Activated naive CD4-positive, alpha-beta T cell treated with anti-CD3 and anti-CD28 coated beads, Interleukin-2, amount 50 U/mL, for 72 hours (primary cell): ENCODE measurements at regions not wholly inside any gene's neighbourhood (a gene's known extent, or its start where the extent isn't known, plus 50 kb on each side); places are given as distances from the start of the nearest gene placed in this dataset.
"Not testable (repeated sequence)": the region's sequence is repeated elsewhere in the genome, so short reads cannot be mapped to it uniquely, and the experiment has no call there.

Source experiments
- ATAC-seq, 2 donors: fragments of 150-1000 bp; cut with Tn5 transposase; 2 replicates each; pipeline ENCODE4 v1.10.0; 2021; ENCODE audit warnings: mild to moderate bottlenecking in 2 of 2, moderate library complexity in 2 of 2
- DNase-seq, 2 donors: peaks; one replicate each; pipeline ENCODE4 v3.0.0; 2021 to 2022; ENCODE audit warnings: low spot score in 2 of 2
- H3K27ac Mint-ChIP-seq, 2 donors: one replicate each; pipeline ENCODE4 v1.8.0; 2022; ENCODE audit warnings: mild to moderate bottlenecking in 2 of 2, mixed read lengths in 2 of 2
- H3K36me3 Mint-ChIP-seq, 2 donors: one replicate each; pipeline ENCODE4 v1.8.0; 2022; ENCODE audit warnings: mixed read lengths in 2 of 2
- H3K9me3 Mint-ChIP-seq, 2 donors: one replicate each; pipeline ENCODE4 v1.8.0; 2022; ENCODE audit warnings: mixed read lengths in 2 of 2

DNA sequence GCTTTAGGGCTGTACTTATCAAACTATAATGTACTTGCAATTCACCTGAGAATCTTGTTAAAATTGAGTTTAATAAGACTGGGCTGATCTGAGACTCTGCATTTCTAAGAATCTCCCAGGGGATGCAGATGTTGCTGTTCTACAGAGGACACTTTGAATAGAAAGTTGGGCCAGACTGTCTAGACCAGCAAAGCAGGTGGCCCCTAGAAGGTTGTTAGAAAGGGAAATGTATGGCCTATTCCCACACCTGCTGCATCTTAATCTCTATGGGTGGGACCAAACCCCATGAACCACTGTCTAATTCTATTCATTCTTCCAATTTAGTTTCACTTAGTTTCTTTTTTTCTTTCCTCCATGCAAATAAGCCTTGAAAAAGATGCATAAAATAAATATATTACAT is 413.2 kb upstream of the TECRL start:
- ATAC-seq (no peak), DNase-seq (no peak)
- H3K9me3 Mint-ChIP-seq = peaks cover 6 to 9% of the 10 kb centered on the region in 2 donors
- H3K27ac Mint-ChIP-seq = no peak overlapping the region
- H3K36me3 Mint-ChIP-seq = no peaks in the 10 kb centered on the region

DNA sequence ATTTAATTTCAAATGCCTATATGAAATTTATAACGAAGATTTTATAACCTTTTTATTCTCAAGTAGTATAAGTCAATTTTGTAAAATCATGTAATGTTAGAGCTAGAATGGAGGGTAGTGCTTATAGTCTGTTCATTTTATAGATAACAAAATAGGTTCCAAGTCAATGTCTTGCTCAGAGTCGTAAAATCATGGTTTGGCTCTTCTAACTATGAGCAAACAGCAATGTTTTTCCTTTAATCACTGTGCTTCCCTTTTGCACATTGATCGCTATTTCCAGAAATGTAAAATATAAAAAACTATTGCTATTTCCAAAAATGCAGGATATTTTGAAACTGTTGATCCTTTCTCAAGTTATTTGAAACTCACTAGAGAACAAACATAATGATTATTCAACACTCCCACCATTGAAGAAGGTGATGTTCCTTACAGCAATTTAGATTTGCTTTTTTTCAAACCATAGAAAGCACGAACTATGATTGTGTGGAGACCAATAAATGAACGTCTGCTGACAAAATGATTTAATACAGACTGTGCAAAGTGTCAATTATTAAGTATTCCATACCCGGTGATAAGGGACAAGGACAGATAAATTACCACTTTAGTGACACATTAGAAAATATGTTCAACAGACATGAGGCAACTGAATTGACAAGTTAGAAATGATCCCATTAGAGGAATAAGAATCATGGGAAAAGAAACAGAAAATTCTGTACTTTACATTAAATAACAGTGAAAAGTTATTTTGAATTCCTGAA is 412.1 kb upstream of the TECRL start:
- peaks cover 5 to 9% of the 10 kb centered on the region in 2 donors for H3K9me3 Mint-ChIP-seq
- H3K36me3 Mint-ChIP-seq = no peaks in the 10 kb centered on the region
- DNase-seq (no peak), ATAC-seq (no peak)
- H3K27ac Mint-ChIP-seq = no peak overlapping the region

DNA sequence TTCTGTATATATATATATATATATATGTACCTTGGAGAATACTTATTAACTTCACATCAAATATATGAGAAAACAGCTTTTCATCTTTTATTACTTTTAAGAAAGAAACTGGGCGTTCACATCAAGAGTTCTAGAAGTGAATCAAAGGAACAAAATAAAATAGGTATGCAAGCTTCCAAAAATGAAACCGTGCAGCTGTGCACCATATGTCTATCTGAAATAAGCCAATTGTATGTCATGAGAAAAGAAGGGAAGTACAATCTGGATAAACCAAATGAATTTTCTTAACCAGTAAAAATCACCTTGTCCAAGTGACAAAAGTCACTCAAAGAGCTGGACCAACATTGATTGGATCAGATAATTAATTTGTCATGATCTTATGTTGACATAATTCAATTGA is 405.4 kb upstream of the TECRL start:
- Mint-ChIP-seq H3K27ac (no peak overlapping the region), H3K36me3 (peaks cover 0 to 2% of the 10 kb centered on the region in 2 donors), H3K9me3 (peaks cover 9 to 14% of the 10 kb centered on the region in 2 donors)
- DNase-seq = no peak
- ATAC-seq = no peak

DNA sequence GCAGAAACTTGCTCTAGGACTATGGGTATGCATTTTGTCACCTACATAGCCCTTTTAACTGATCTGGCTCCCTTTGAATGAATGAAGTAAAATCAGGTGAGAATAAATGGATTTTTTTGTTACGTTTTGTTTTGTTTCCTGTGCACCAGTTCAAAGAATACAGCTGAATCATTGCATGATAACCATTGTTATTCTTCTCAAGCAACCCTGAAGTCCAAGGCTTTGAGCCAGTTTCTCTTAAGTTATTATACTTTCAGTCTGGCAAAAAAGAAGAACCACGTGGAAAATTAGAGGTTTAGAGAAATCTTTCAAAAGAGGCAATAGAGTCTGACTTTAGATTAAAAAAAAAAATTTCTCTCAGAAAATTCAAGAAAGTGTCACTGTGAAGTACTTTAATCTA is 398.6 kb upstream of the TECRL start:
- DNase-seq (no peak), ATAC-seq (no peak)
- peaks cover 15 to 19% of the 10 kb centered on the region in 2 donors for H3K9me3 Mint-ChIP-seq
- H3K27ac Mint-ChIP-seq = no peak overlapping the region
- peaks cover 0 to 11% of the 10 kb centered on the region in 2 donors for H3K36me3 Mint-ChIP-seq

DNA sequence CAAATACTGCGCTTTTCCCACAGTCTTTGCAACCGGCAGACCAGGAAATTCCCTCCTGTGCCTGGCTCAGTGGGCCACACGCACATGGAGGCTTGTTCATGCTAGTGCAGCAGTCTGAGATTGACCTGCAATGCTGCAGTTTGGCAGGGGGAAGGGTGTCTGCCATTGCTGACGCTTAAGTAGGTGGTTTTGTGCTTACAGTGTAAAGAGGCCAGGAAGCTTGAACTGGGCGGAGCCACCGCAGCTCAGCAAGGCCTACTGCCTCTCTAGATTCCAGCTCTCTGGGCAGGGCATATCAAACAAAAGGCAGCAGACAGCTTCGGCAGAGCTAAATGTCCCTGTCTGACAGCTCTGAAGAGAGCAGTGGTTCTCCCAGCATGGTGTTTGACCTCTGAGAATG is 390.5 kb upstream of the TECRL start:
- Mint-ChIP-seq H3K36me3 (peaks cover 0 to 15% of the 10 kb centered on the region in 2 donors), H3K27ac (no peak overlapping the region), H3K9me3 (peaks cover 23 to 24% of the 10 kb centered on the region in 2 donors)
- DNase-seq = no peak
- no peak for ATAC-seq

DNA sequence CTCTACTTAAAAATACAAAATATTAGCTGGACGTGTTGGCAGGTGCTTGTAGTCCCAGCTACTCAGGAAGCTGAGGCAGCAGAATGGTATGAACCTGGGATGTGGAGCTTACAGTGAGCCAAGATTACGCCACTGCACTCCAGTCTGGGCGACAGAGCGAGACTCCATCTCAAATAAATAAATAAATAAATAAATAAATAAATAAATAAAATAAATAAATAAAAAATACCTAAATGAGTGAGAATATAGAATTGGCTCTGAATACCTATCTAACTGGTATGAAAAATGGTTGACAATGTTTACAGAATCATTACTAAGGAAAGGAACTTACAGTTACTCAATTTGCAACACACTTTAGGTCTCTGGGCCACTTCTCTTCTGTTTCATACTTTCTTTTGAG is 389.6 kb upstream of the TECRL start:
- H3K36me3 Mint-ChIP-seq, ATAC-seq, H3K27ac Mint-ChIP-seq, DNase-seq: not testable (repeated sequence)
- H3K9me3 Mint-ChIP-seq = peaks cover 16 to 20% of the 10 kb centered on the region in 2 donors

DNA sequence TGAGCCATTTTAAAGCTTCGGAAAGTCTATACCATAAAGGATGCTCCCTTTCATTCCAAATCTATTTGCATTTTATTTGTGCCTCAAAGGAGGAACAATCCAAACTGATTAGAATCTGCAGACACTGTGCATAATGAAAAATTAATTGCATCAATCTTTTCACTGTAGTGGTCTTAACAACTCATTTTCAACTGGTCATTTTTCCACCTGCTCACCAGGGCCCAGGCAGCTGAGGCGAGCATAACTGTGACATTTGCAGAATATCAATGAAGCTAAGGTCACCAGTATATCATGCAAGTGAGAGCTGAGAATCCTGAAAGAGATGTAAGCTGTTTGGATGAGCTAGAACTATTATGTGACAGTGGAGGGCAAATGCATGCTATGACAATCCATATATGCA is 387.3 kb upstream of the TECRL start:
- ATAC-seq (no peak), DNase-seq (no peak)
- no peak overlapping the region for H3K27ac Mint-ChIP-seq
- peaks cover 0 to 4% of the 10 kb centered on the region in 2 donors for H3K36me3 Mint-ChIP-seq
- peaks cover 9 to 12% of the 10 kb centered on the region in 2 donors for H3K9me3 Mint-ChIP-seq

DNA sequence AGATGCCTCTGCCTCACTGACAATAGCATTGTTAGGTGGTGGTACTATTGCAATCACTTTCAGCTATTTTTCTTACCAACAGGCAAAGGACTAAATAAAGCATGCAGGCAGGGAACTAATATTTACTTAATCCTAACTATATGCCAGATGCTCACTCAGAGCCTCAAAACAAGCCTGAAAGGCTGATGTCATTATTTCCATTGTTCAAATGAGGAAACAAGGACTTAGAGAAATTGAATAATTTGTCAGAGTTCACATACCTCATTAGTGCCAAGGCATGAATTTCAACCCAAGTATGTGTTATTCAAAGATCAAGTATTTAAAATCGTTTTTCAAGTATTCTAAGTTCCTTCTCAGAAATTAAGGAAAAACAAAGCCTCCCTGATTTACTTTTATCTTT is 374.9 kb upstream of the TECRL start:
- Mint-ChIP-seq H3K27ac (no peak overlapping the region), H3K36me3 (no peaks in the 10 kb centered on the region), H3K9me3 (no peaks in the 10 kb centered on the region)
- ATAC-seq = no peak
- no peak for DNase-seq

DNA sequence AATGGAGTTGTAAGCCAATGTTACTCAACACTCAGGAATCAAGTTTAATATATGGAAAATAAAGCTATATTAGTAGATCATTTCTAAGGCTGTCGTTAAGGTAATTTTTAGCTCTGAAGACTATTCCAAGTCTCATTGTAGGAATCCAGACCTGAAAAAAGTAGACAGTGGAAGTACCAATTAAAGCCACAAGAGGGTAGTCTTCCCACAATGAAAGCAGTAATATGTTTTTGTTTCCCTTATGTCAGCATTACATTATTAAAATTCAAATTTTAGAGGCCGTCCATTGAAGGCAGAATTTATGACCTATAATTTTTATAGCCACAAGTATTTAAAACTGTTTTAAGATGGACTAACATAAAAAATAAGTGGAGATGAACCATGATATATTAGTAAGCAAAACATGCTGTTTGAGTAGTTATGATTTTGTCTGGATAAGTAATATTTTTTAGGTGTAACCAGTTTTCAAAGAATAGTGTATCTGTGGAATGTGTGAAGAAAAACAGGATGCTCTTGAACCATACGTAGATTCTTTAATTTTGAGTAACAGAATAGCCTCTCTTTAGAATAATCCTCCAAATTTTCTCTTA is 372.6 kb upstream of the TECRL start:
- no peaks in the 10 kb centered on the region for H3K36me3 Mint-ChIP-seq

DNA sequence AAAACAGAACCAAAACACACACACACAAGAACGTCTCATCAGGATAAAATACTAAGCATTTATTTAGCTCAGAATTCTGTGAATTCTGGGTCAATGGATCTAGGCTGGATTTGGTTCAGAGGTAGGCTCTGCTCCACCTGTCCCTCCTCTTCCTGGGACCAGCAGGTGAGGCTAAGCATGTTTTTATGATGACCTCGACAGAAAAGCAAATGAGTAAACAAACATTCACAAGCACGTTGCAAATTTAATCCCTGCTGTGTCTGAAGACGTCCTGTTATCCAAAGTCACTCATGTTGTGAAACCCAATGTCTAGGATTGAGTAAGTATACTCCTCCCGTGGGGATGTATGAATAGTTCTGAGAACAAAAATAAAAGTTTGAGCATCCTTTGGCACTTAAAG is 371.4 kb upstream of the TECRL start:
- no peaks in the 10 kb centered on the region for H3K36me3 Mint-ChIP-seq
- H3K27ac Mint-ChIP-seq = no peak overlapping the region
- no peaks in the 10 kb centered on the region for H3K9me3 Mint-ChIP-seq
- DNase-seq (no peak), ATAC-seq (no peak)

More for the DNA sequence above, 372.6 kb upstream of the TECRL start:
- DNase-seq (no peak), ATAC-seq (no peak)
- no peak overlapping the region for H3K27ac Mint-ChIP-seq
- no peaks in the 10 kb centered on the region for H3K9me3 Mint-ChIP-seq

DNA sequence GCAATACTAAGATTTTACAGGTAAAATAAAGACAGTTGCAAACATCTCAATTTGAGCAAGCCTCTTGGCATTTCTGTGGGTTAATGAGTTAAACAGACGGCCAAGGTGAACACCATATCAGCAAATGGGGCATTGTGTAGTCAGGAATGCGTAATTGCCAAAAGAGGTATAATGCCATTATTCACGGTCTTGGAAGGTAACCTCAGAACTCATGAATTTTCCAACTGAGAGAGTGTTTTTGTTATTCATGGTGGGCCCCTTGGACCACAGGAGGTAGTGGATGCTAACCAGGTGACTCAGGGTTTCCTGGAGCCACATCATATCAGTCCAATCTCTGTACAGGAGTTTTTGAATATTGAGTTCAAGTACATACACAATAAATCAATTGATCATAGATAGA is 368.0 kb upstream of the TECRL start:
- no peak for DNase-seq
- Mint-ChIP-seq H3K36me3 (no peaks in the 10 kb centered on the region), H3K9me3 (no peaks in the 10 kb centered on the region), H3K27ac (no peak overlapping the region)
- ATAC-seq = no peak

DNA sequence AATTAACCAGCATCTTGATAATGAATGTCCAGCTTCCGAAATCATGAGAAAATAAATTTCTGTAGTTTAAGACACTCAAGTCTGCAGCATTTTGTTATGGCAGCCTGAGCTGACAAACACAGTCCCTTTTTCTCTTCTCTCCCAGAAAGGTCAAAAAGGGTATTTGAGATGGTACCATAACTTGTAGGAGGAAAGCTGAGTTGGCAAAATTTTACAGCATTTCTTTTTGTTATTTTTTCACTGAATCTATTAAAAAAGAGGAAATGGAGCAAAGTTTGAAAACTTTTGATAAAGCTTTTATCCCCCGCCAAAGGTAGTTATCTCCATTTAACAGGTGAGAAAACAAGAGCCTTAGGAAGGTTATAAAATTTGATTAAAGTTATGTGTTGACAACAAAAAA is 367.6 kb upstream of the TECRL start:
- Mint-ChIP-seq H3K9me3 (no peaks in the 10 kb centered on the region), H3K27ac (no peak overlapping the region), H3K36me3 (no peaks in the 10 kb centered on the region)
- ATAC-seq (no peak), DNase-seq (no peak)

DNA sequence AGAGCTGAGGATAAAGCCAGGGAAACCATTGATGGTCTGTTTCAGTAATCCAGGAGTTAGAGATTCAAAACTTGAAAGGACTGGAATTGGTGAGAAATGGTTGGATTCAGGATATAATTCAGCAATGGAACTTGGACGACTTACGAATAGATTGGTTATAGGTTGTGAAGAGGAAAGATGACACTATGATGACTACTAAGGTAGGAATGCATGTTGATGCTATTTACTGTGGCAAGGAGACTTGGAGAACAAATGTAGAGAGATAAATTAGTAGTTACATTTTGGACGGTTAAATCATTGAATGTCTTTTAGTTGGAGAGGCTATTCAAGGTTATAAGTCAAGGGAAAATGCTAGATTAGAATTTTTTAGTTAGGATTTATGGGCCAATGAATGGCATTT is 365.4 kb upstream of the TECRL start:
- no peaks in the 10 kb centered on the region for H3K36me3 Mint-ChIP-seq

DNA sequence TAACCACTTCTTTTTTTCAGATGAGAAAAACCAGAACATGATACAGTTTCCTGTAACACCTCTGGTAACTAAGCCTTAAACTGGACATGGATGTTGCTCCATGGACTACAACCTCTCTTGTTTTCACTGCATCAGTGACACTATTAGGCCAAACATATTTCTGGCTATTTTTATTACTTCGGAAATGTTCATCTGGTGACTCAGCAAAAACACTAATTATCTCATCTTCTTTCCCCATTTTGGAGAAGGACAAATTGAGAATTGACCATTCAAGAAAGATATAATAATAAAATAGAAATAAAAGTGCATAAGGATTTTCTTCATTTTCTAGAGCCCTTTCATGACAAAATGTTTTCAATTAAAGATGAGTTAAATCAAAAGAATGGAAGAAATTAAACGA is 361.9 kb upstream of the TECRL start:
- H3K9me3 Mint-ChIP-seq = peaks cover 2 to 3% of the 10 kb centered on the region in 2 donors
- H3K36me3 Mint-ChIP-seq = no peaks in the 10 kb centered on the region
- no peak overlapping the region for H3K27ac Mint-ChIP-seq
- DNase-seq = no peak
- no peak for ATAC-seq

More for the DNA sequence above, 365.4 kb upstream of the TECRL start:
- no peak for DNase-seq
- no peak for ATAC-seq
- Mint-ChIP-seq H3K27ac (no peak overlapping the region), H3K9me3 (no peaks in the 10 kb centered on the region)

DNA sequence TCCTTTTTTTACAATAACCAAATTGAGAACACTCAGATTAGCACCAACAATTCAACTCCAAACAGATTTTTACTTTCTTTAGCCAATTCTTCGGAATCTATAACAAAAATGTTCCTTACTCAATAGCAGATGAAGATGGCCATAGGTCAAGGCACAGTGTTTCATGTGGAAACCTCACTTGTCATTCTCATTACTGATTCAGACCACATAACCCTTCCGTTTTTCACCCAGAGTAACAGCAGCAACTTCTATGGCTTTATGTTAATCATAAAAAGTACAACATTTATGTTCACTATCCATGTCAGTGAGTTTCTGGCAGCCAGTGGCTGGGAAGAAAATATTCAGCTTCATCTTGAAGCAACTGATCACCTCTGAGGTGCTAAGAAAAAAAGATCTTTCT is 358.3 kb upstream of the TECRL start:
- Mint-ChIP-seq H3K9me3 (peaks cover 3 to 8% of the 10 kb centered on the region in 2 donors), H3K27ac (no peak overlapping the region), H3K36me3 (no peaks in the 10 kb centered on the region)
- no peak for ATAC-seq
- DNase-seq = no peak

DNA sequence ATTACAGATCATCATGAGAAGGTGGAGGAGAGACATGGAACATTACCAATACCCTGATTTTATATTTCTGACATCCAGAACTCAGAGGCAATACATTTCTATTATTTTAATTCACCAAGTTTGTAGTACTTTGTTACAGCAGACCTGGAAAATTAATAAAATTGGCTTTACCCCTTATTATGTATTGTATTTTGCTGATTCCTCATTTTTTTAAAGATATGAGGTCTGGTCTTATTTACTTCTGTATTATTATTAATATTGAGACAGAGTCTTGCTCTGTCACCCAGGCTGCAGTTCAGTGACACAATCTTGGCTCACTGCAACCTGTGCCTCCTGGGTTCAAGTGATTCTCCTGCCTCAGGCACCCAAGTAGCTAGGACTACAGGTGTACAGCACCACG is 357.3 kb upstream of the TECRL start:
- Mint-ChIP-seq H3K36me3 (no peaks in the 10 kb centered on the region), H3K27ac (no peak overlapping the region), H3K9me3 (peaks cover 3 to 8% of the 10 kb centered on the region in 2 donors)
- no peak for DNase-seq
- no peak for ATAC-seq

DNA sequence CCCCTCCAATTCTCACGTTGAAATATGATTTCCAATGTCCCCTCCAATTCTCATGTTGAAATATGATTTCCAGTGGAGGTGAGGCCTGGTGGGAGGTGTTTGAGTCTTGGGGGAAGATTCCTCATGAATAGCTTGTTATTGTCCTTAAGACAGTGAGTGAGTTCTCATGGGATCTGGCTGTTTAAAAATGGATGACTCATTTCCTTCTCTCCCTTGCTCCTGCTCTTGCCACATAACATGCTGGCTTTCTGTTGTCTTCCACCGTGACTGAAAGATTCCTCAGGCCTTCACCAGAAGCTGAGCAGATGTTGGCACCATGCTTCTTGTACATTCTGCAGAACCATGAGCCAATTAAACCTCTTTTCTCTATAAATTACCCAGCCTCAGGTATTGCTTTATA is 346.8 kb upstream of the TECRL start:
- DNase-seq (no peak), ATAC-seq (no peak)
- Mint-ChIP-seq H3K27ac (peak overlapping the region in 1 of 2 donors; percentile 26), H3K9me3 (peaks cover 12 to 19% of the 10 kb centered on the region in 2 donors), H3K36me3 (no peaks in the 10 kb centered on the region)
